ENCODE measurements at regions not wholly inside any gene's neighbourhood (a gene's known extent, or its start where the extent isn't known, plus 50 kb on each side); places are given as distances from the start of the nearest gene placed in this dataset.

DNA sequence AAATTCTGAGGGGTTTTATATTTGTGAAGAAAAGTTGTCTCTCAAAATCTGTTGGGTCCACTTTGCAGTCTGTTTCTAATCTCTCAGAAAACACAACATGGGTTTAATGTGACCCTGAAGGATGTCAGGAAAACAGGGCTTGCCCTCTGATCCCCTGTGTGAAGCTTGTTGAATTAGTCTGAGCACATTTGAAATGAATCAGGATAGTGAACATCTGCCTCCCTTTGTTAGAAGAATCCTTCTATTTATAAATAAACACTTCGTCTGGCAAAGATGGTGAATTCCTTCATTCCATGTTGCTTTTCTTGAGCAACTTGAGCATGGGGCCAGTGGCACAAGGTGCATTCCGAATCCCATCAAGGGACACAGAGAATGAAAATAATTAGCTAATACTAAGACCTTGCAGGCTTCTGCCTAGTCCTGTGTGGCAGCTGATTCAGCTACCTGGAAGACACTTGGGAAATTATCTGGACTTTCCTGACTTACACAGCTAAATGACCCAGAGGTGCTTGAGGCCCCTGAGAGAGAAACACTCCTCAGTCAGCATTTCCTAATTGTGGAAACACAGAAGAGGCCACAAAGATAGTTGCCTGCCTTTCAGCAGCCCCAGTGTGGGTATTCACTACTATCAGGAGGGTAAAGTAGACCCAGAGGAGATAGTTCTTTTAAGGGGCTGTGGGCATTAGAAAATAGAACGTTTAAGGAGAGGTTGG lies 305.5 kb downstream of the C7orf25 start:
- H3K27ac ChIP-seq (ENCODE audit: low read depth, low read length) = peak overlapping the region; percentile 7
- TF ChIP-seq, protein P1, sequence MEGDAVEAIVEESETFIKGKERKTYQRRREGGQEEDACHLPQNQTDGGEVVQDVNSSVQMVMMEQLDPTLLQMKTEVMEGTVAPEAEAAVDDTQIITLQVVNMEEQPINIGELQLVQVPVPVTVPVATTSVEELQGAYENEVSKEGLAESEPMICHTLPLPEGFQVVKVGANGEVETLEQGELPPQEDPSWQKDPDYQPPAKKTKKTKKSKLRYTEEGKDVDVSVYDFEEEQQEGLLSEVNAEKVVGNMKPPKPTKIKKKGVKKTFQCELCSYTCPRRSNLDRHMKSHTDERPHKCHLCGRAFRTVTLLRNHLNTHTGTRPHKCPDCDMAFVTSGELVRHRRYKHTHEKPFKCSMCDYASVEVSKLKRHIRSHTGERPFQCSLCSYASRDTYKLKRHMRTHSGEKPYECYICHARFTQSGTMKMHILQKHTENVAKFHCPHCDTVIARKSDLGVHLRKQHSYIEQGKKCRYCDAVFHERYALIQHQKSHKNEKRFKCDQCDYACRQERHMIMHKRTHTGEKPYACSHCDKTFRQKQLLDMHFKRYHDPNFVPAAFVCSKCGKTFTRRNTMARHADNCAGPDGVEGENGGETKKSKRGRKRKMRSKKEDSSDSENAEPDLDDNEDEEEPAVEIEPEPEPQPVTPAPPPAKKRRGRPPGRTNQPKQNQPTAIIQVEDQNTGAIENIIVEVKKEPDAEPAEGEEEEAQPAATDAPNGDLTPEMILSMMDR (IDR thresholded peaks at IDR 0.05; ENCODE audit: extremely low read depth, low read depth, low read length) = no peak
- H2AFZ ChIP-seq (ENCODE audit: low read length) = no peak overlapping the region
- peaks cover 21% of the 10 kb centered on the region for H3K4me1 ChIP-seq (ENCODE audit: insufficient read depth, low read length)
- no peaks in the 10 kb centered on the region for H3K9me3 ChIP-seq (ENCODE audit: low read depth, low read length)
- H3K27me3 ChIP-seq (ENCODE audit: insufficient read depth, low read length) = no peaks in the 10 kb centered on the region
- H3K4me3 ChIP-seq (ENCODE audit: insufficient read depth, low read length) = no peak overlapping the region
- no peaks in the 10 kb centered on the region for H3K36me3 ChIP-seq (ENCODE audit: insufficient read depth, low read length)
- H3K79me2 ChIP-seq (ENCODE audit: insufficient read depth, low read length) = no peaks in the 10 kb centered on the region
- peak; percentile 78 for DNase-seq (ENCODE audit: insufficient read length, low spot score, missing footprints)
- no peaks in the 10 kb centered on the region for H4K20me1 ChIP-seq (ENCODE audit: insufficient read depth, low read length)
- peak overlapping the region; percentile 62 for H3K4me2 ChIP-seq (ENCODE audit: insufficient read depth, low read length)

DNA sequence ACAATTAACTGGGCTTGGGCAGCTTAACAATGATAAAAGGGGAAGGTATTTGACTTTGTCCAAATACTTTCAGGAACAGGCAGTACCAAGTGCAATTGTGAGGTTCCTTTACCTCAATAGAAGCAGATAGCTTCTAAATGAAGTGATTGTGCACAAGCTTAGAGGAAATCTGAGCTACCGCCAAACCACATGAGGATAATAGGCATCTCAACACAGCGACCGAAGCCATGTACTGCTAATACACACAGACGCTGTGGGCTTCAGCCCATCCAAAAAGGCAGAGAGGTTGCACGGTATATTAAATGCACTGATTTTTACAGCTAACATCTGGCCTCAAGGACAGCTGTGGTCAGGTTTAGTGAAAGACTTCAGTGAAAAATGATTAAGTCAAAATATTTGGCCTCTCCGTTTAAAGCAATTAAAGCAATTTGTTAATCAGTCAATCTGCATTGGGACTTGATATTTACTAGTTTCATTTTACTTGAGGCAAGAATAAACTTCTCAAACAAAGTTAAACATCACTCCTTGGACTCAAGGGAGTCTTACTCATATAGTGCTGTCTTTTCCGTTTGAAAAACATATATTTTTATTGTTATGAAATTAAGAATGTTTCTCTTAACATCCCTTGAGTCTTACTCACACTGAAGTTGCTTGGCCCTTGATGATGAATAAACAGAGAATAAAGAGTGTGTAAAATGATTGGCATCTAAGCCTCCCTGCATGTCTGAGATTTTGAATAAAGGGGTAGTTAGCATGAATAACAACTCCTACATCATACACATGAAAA lies 306.3 kb downstream of the C7orf25 start:
- H3K27ac ChIP-seq (ENCODE audit: low read depth, low read length) = peak overlapping the region; percentile 7
- peak overlapping the region; percentile 62 for H3K4me2 ChIP-seq (ENCODE audit: insufficient read depth, low read length)

DNA sequence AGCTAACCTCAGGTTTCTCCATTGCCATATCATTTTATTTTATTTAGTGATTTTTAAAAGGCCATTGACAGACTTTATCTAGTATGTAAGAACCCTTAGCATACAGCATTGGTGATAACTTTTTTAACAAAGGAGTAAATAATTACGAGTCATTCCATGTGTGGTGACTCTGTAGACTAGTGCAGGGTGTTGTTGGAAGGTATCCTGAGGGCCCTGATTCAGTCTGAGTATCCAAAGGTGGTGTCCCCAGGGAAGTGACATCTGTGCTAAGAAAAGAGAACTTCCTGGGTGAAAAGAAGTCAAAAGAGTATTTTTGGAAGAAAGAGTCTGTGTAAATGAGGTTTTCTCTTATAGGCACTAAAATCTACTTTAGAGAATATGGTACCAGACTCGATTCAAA lies 308.4 kb downstream of the C7orf25 start:
- Histone ChIP-seq H3K36me3 (ENCODE audit: insufficient read depth, low read length) (no peaks in the 10 kb centered on the region), H3K4me2 (ENCODE audit: insufficient read depth, low read length) (no peak overlapping the region), H2AFZ (ENCODE audit: low read length) (no peak overlapping the region), H3K27ac (ENCODE audit: low read depth, low read length) (no peak overlapping the region), H3K79me2 (ENCODE audit: insufficient read depth, low read length) (no peaks in the 10 kb centered on the region), H3K27me3 (ENCODE audit: insufficient read depth, low read length) (no peaks in the 10 kb centered on the region), H4K20me1 (ENCODE audit: insufficient read depth, low read length) (no peaks in the 10 kb centered on the region), H3K9me3 (ENCODE audit: low read depth, low read length) (no peaks in the 10 kb centered on the region), H3K4me3 (ENCODE audit: insufficient read depth, low read length) (no peak overlapping the region), H3K4me1 (ENCODE audit: insufficient read depth, low read length) (peaks cover 20% of the 10 kb centered on the region)
- TF ChIP-seq, protein P1 (IDR thresholded peaks at IDR 0.05; ENCODE audit: extremely low read depth, low read depth, low read length) = no peak
- DNase-seq (ENCODE audit: insufficient read length, low spot score, missing footprints) = peak; percentile 37

More for the DNA sequence above, 306.3 kb downstream of the C7orf25 start:
- TF ChIP-seq, protein P1 (IDR thresholded peaks at IDR 0.05; ENCODE audit: extremely low read depth, low read depth, low read length) = no peak
- H3K27me3 ChIP-seq (ENCODE audit: insufficient read depth, low read length) = no peaks in the 10 kb centered on the region
- peak overlapping the region; percentile 21 for H3K4me3 ChIP-seq (ENCODE audit: insufficient read depth, low read length)
- H2AFZ ChIP-seq (ENCODE audit: low read length) = no peak overlapping the region
- no peaks in the 10 kb centered on the region for H4K20me1 ChIP-seq (ENCODE audit: insufficient read depth, low read length)
- DNase-seq (ENCODE audit: insufficient read length, low spot score, missing footprints) = peak; percentile 46
- H3K9me3 ChIP-seq (ENCODE audit: low read depth, low read length) = no peaks in the 10 kb centered on the region
- peaks cover 20% of the 10 kb centered on the region for H3K4me1 ChIP-seq (ENCODE audit: insufficient read depth, low read length)
- no peaks in the 10 kb centered on the region for H3K79me2 ChIP-seq (ENCODE audit: insufficient read depth, low read length)
- no peaks in the 10 kb centered on the region for H3K36me3 ChIP-seq (ENCODE audit: insufficient read depth, low read length)

DNA sequence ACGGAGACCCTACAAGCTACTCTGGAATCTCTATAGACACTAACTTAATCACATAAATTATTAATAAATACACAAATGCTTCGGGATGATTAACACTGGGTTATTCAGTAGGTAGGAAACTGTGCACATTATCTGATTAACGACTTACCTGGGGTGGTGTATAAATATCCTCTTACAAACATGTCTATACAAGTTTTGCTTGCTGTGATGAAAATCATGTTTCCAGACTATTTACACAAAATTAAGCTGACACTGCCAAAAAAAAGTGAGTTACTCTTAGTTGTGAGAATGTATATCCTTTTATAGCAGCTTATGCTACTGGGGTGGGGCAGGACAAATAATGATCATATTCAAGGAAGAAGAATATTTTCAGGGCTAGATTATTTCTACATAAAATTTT lies 314.6 kb downstream of the C7orf25 start:
- Histone ChIP-seq H3K27me3 (ENCODE audit: insufficient read depth, low read length) (no peaks in the 10 kb centered on the region), H3K4me3 (ENCODE audit: insufficient read depth, low read length) (no peak overlapping the region), H3K4me1 (ENCODE audit: insufficient read depth, low read length) (no peaks in the 10 kb centered on the region), H3K4me2 (ENCODE audit: insufficient read depth, low read length) (no peak overlapping the region), H2AFZ (ENCODE audit: low read length) (no peak overlapping the region), H3K36me3 (ENCODE audit: insufficient read depth, low read length) (no peaks in the 10 kb centered on the region), H3K79me2 (ENCODE audit: insufficient read depth, low read length) (no peaks in the 10 kb centered on the region), H3K9me3 (ENCODE audit: low read depth, low read length) (no peaks in the 10 kb centered on the region), H3K27ac (ENCODE audit: low read depth, low read length) (no peak overlapping the region), H4K20me1 (ENCODE audit: insufficient read depth, low read length) (no peaks in the 10 kb centered on the region)
- TF ChIP-seq, protein P1 (IDR thresholded peaks at IDR 0.05; ENCODE audit: extremely low read depth, low read depth, low read length) = no peak
- no peak for DNase-seq (ENCODE audit: insufficient read length, low spot score, missing footprints)
